Left ventricle myocardium inferior (tissue), 1 donor: ENCODE measurements at regions not wholly inside any gene's neighbourhood (a gene's known extent, or its start where the extent isn't known, plus 50 kb on each side); places are given as distances from the start of the nearest gene placed in this dataset.

Experiments used
- DNase-seq: peaks from one replicate; pipeline ENCODE4 v3.0.0-alpha.2; 2020
- H3K27ac ChIP-seq: fragments of 200-600 bp; replicated peaks from 2 replicates; pipeline ENCODE4 v1.8.0; 2021
- H3K27me3 ChIP-seq: fragments of 200-600 bp; 2 replicates; pipeline ENCODE4 v1.8.0; 2021; ENCODE audit warnings: low read depth
- H3K36me3 ChIP-seq: fragments of 200-600 bp; 2 replicates; pipeline ENCODE4 v1.8.0; 2021
- H3K4me1 ChIP-seq: fragments of 200-600 bp; 2 replicates; pipeline ENCODE4 v1.8.0; 2021
- H3K4me3 ChIP-seq: fragments of 200-600 bp; 2 replicates; pipeline ENCODE4 v1.8.0; 2021; ENCODE audit warnings: mild to moderate bottlenecking, moderate library complexity
- H3K9me3 ChIP-seq: fragments of 200-600 bp; replicated peaks from 2 replicates; pipeline ENCODE4 v1.8.0; 2021
- intact Hi-C: fragments of 100-400 bp; cut with micrococcal nuclease; formaldehyde crosslinking; loops from one replicate; pipeline ENCODE4 v1.11.0; 2022
- TF ChIP-seq, protein P1 (sequence below): fragments of 200-600 bp; IDR thresholded peaks from 2 replicates; pipeline ENCODE4 v1.8.0; 2021; ENCODE audit warnings: antibody characterized with exemption, mild to moderate bottlenecking, borderline replicate concordance
- donor health status: DM: no; HTN: yes; CAD: no; lungs with severe emphysema.

GRCh38 chr4:177761692-177762091 lies 319.5 kb upstream of the AGA start:
- H3K27me3 ChIP-seq: no peaks in the 10 kb centered on the region
- no peak overlapping the region for H3K4me3 ChIP-seq
- no peak for DNase-seq
- no peak overlapping the region for H3K27ac ChIP-seq
- TF ChIP-seq, protein P1, sequence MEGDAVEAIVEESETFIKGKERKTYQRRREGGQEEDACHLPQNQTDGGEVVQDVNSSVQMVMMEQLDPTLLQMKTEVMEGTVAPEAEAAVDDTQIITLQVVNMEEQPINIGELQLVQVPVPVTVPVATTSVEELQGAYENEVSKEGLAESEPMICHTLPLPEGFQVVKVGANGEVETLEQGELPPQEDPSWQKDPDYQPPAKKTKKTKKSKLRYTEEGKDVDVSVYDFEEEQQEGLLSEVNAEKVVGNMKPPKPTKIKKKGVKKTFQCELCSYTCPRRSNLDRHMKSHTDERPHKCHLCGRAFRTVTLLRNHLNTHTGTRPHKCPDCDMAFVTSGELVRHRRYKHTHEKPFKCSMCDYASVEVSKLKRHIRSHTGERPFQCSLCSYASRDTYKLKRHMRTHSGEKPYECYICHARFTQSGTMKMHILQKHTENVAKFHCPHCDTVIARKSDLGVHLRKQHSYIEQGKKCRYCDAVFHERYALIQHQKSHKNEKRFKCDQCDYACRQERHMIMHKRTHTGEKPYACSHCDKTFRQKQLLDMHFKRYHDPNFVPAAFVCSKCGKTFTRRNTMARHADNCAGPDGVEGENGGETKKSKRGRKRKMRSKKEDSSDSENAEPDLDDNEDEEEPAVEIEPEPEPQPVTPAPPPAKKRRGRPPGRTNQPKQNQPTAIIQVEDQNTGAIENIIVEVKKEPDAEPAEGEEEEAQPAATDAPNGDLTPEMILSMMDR: no peak
- H3K36me3 ChIP-seq: no peaks in the 10 kb centered on the region
- intact Hi-C loops: no loop called here
- H3K9me3 ChIP-seq: no peaks in the 10 kb centered on the region
- no peaks in the 10 kb centered on the region for H3K4me1 ChIP-seq

DNA sequence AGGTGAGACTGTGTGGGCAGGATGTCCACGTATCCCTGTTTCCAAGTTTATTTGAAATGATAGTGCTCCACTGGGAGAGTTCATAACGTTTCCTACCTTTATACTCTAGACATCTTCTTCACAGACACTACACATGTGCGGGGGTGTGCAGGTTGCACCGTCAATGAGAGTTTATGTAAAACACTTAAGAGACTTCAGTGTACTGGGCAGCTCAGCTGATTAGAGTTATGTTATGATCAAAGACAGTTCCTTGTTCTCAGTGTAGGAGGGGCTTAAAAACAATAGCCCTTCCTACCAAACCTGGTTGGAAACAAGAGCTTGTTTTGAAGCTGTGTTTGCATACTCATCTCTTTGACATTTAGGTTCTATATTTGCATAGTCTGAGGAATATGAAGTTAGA lies 326.9 kb upstream of the AGA start:
- H3K36me3 ChIP-seq: no peaks in the 10 kb centered on the region
- intact Hi-C loops: no loop called here

GRCh38 chr4:177770776-177771175 lies 328.5 kb upstream of the AGA start:
- Histone ChIP-seq H3K4me3 (no peak overlapping the region), H3K36me3 (no peaks in the 10 kb centered on the region), H3K4me1 (no peaks in the 10 kb centered on the region), H3K9me3 (no peaks in the 10 kb centered on the region), H3K27me3 (no peaks in the 10 kb centered on the region), H3K27ac (no peak overlapping the region)
- intact Hi-C loops: no loop called here
- no peak for DNase-seq
- TF ChIP-seq, protein P1: no peak

More for the DNA sequence above, 326.9 kb upstream of the AGA start:
- no peak overlapping the region for H3K4me3 ChIP-seq
- H3K27ac ChIP-seq: no peak overlapping the region
- TF ChIP-seq, protein P1: no peak
- H3K4me1 ChIP-seq: no peaks in the 10 kb centered on the region
- no peaks in the 10 kb centered on the region for H3K27me3 ChIP-seq
- DNase-seq: no peak
- H3K9me3 ChIP-seq: no peaks in the 10 kb centered on the region

- Histone ChIP-seq H3K4me3 (no peak overlapping the region), H3K4me1 (no peaks in the 10 kb centered on the region), H3K36me3 (no peaks in the 10 kb centered on the region), H3K9me3 (no peaks in the 10 kb centered on the region), H3K27me3 (no peaks in the 10 kb centered on the region), H3K27ac (no peak overlapping the region)
- no peak for DNase-seq
- TF ChIP-seq, protein P1: no peak
- intact Hi-C loops: no loop called here
These were observed 329.4 kb upstream of the AGA start for GRCh38 chr4:177771645-177772044.

GRCh38 chr4:177778623-177779022 lies 336.4 kb upstream of the AGA start:
- Histone ChIP-seq H3K36me3 (no peaks in the 10 kb centered on the region), H3K27me3 (no peaks in the 10 kb centered on the region), H3K27ac (no peak overlapping the region), H3K4me1 (no peaks in the 10 kb centered on the region), H3K4me3 (no peak overlapping the region), H3K9me3 (peaks cover 14% of the 10 kb centered on the region)
- intact Hi-C loops: no loop called here
- TF ChIP-seq, protein P1: no peak
- no peak for DNase-seq

- DNase-seq: no peak
- H3K9me3 ChIP-seq: peaks cover 19% of the 10 kb centered on the region
- H3K4me3 ChIP-seq: no peak overlapping the region
- H3K36me3 ChIP-seq: no peaks in the 10 kb centered on the region
- no peak overlapping the region for H3K27ac ChIP-seq
- no peaks in the 10 kb centered on the region for H3K4me1 ChIP-seq
- H3K27me3 ChIP-seq: no peaks in the 10 kb centered on the region
- intact Hi-C loops: no loop called here
- TF ChIP-seq, protein P1: no peak
These were observed 342.8 kb upstream of the AGA start for GRCh38 chr4:177785000-177785399.
